Left colon (tissue), 2 donors: ENCODE measurements at regions not wholly inside any gene's neighbourhood (a gene's known extent, or its start where the extent isn't known, plus 50 kb on each side); places are given as distances from the start of the nearest gene placed in this dataset.

Experiments
- ATAC-seq: fragments of 200-7000 bp; cut with Tn5 transposase; one replicate; pipeline ENCODE4 v1.9.1; 2020; ENCODE audit warnings: mild to moderate bottlenecking, moderate library complexity
- DNase-seq, 2 donors: peaks; one replicate each; pipeline ENCODE4 v3.0.0-alpha.2; 2020
- intact Hi-C, 2 donors: fragments of 100-400 bp; cut with DNase I in 1 of 2; cut with micrococcal nuclease in 1 of 2; formaldehyde crosslinking; loops; one replicate each; pipeline versions ENCODE4 v1.11.2 to v1.14.0; 2022; cut with DNase I, micrococcal nuclease
- donor health status: DM: no; HTN: no; CAD: no.
- donor health status: DM: yes; HTN: yes; CAD: no.

- intact Hi-C loops: no loop called here
- ATAC-seq (no peak), DNase-seq (no peak)
Measured at GRCh38 chr5:166977911-166978422, 1313.5 kb upstream of the WWC1 start.

GRCh38 chr5:166979307-166979895 is 1312.0 kb upstream of the WWC1 start:
- intact Hi-C loops: no loop called here
- ATAC-seq: no peak
- DNase-seq: no peak

- intact Hi-C loops: no loop called here
- DNase-seq (no peak), ATAC-seq (no peak)
Measured at GRCh38 chr5:166980666-166981065, 1310.8 kb upstream of the WWC1 start.

- intact Hi-C loops: no loop called here
- ATAC-seq (no peak), DNase-seq (no peak)
Measured at GRCh38 chr5:166982226-166982625, 1309.2 kb upstream of the WWC1 start.

GRCh38 chr5:166991601-166992000 is 1299.8 kb upstream of the WWC1 start:
- ATAC-seq: no peak
- intact Hi-C loops: no loop called here
- DNase-seq: no peak

- ATAC-seq: no peak
- intact Hi-C loops: no loop called here
Measured at GRCh38 chr5:166992108-166992507, 1299.3 kb upstream of the WWC1 start.

GRCh38 chr5:166992874-166993722 is 1298.3 kb upstream of the WWC1 start:
- intact Hi-C loops: no loop called here
- peak in 1 of 2 donors; percentile 10 for DNase-seq
- ATAC-seq: no peak

More at GRCh38 chr5:166992108-166992507, 1299.3 kb upstream of the WWC1 start:
- DNase-seq: no peak

GRCh38 chr5:166994226-166994625 is 1297.2 kb upstream of the WWC1 start:
- ATAC-seq (no peak), DNase-seq (no peak)
- intact Hi-C loops: no loop called here

- no peak for ATAC-seq
Measured at GRCh38 chr5:167001246-167001645, 1290.2 kb upstream of the WWC1 start.

GRCh38 chr5:167008705-167009104 is 1282.7 kb upstream of the WWC1 start:
- ATAC-seq (no peak), DNase-seq (no peak)
- intact Hi-C loops: no loop called here

More at GRCh38 chr5:167001246-167001645, 1290.2 kb upstream of the WWC1 start:
- DNase-seq: no peak
- intact Hi-C loops: no loop called here

- intact Hi-C loops: no loop called here
- ATAC-seq: no peak
- no peak for DNase-seq
Measured at GRCh38 chr5:167011196-167011595, 1280.2 kb upstream of the WWC1 start.

GRCh38 chr5:167012123-167013034 is 1279.1 kb upstream of the WWC1 start:
- ATAC-seq (peak; percentile 63), DNase-seq (no peak)
- intact Hi-C loops: no loop called here

GRCh38 chr5:167014401-167015056 is 1276.9 kb upstream of the WWC1 start:
- no peak for DNase-seq
- intact Hi-C loops: no loop called here
- ATAC-seq: no peak

GRCh38 chr5:167020418-167020817 is 1271.0 kb upstream of the WWC1 start:
- DNase-seq (no peak), ATAC-seq (peak; percentile 100)
- intact Hi-C loops: no loop called here

- intact Hi-C loops: no loop called here
- ATAC-seq (no peak), DNase-seq (no peak)
Measured at GRCh38 chr5:167029488-167029887, 1262.0 kb upstream of the WWC1 start.

GRCh38 chr5:167030500-167031120 is 1260.8 kb upstream of the WWC1 start:
- intact Hi-C loops: no loop called here
- peak in 1 of 2 donors; percentile 19 for DNase-seq
- ATAC-seq: peak; percentile 42

- ATAC-seq (peak; percentile 66), DNase-seq (no peak)
- intact Hi-C loops: no loop called here
Measured at GRCh38 chr5:167036585-167036984, 1254.9 kb upstream of the WWC1 start.

- ATAC-seq: peak; percentile 90
- intact Hi-C loops: no loop called here
Measured at GRCh38 chr5:167049043-167049663, 1242.3 kb upstream of the WWC1 start.

More at GRCh38 chr5:167049043-167049663, 1242.3 kb upstream of the WWC1 start:
- DNase-seq: peak in 1 of 2 donors; percentile 43
